RPMI8226 (cell line): ENCODE measurements at regions not wholly inside any gene's neighbourhood (a gene's known extent, or its start where the extent isn't known, plus 50 kb on each side); places are given as distances from the start of the nearest gene placed in this dataset.
A peak's percentile ranks its signal among the peaks of the same experiment; 100 is the strongest.
"Not testable (repeated sequence)": the region's sequence is repeated elsewhere in the genome, so short reads cannot be mapped to it uniquely, and the experiment has no call there.

Source experiments
- DNase-seq: peaks from one replicate; pipeline ENCODE4 v3.0.0-alpha.2; 2015

- no peak for DNase-seq
These were observed 221.4 kb downstream of the TLE3 start for GRCh38 chr15:69876064-69876940.

DNA sequence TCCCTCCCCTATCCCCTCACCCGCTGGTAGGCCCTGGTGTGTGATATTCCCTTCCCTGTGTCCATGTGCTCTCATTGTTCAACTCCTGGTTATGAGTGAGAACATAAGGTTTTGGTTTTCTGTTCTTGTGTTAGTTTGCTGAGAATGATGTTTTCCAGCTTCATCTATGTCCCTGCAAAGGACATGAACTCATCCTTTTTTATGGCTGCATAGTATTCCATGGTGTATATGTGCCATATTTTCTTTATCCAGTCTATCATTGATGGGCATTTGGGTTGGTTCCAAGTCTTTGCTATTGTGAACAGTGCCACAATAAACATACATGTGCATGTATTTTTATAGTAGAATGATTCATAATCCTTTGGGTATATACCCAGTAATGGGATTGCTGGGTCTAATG lies 217.8 kb downstream of the TLE3 start:
- not testable (repeated sequence) for DNase-seq

DNA sequence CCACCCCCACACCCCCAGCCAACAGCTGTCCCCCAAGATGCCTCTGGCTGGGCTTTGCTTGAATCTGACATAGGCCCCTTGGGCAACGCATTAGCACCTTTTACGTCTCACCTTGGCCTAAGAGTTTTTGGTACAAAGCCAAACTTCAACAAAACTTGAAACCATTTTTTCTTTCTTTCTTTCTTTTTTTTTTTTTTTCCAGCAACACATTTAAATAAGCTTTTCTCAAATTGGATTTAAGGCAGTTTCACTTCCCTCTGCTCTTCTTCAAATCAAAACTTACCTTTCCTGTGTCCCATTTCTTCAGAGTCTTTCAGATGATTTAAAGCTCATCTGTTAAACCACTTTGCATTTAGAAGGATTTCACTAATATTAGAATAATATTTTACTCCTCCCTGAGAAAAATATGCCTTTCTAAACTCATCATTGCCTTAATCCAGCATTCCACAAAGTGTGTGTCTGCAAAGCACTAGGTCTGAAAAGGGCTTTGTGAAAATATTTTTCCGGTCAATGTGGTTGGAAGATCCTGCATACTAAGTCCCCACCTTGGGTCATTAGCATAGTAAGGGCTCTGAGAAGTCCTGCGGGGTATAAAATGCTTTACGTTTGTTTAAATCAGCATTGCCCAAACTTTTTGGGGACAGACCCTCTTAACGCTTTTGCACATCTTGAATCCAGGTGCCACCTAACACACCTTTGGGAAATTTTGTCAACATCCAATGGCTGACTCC lies 217.0 kb downstream of the TLE3 start:
- peak; percentile 90 for DNase-seq

DNA sequence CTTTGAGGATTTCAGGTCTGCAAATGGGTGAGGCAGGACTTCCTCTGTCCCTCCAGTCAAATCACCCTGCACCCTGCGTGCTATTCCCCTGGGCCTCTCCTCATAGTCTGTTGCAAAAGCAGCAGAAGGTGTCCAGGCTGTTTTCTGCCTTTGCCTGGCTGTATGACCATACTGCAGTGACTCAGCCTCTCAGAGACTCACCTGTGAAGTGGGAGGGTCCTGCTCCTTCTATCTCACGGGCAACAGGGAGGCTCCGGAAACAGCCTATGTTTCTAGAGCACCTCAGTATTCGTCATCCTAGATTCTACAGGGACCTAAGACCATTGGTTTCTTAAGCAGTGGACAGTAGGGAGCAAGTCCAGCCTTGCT lies 216.4 kb downstream of the TLE3 start:
- peak; percentile 84 for DNase-seq

DNA sequence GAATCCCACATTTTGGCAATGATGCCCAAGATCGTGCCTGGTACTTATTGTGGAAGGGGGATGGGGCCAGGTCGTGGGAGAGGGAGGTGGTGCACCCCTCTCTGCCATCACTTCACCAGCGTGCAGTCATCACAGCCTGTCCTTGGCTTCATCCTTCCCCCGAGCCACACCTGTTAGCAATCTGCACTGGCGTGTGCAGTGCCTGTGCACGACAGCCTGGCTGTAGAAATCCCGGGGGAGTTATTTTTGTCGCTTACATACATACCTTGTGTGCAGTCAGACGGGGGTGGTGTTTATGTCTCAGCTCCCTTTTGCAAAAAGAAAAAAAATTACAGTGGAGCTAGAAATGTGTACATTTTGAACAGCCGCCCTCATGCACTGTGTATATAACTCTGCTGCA lies 216.0 kb downstream of the TLE3 start:
- DNase-seq: peak; percentile 94

- no peak for DNase-seq
These were observed 214.4 kb downstream of the TLE3 start for GRCh38 chr15:69883306-69883705.

DNA sequence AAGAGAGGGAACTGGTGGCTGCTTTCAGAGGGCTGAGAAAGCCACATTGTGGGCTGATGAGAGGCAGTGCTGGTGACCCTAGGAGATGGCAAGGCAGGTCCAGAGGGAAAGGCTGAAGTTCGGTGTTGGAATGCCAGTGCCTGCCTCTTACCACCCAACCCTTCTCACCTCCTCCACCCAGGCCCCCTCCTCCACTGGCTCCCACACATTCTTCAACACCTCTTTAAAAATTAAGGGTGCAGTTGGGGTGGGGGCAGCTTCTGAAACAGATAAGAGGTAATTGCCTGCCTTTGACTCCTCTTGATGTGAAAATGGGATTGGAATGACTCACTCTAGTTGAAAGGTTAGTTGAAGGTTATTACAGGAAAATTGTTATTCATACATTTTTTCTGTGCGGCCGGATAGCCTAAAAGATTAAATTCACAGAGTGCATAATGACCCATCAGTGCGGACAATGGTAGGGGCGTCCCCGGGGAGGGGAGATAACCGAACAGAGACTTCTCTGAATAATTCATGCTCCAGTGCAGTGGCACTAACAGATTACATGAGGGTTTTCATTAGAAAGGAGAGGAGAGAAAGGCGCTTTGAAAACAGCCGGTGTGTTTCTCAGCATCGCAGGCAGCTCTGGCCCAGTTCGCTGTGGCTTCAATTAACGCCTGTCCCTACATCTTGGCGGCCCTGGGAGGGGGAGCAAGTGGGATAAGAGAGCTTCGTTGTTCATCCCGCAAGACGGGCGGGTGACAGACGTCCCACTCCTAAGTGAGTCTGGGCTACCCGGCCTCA lies 212.4 kb downstream of the TLE3 start:
- no peak for DNase-seq

DNA sequence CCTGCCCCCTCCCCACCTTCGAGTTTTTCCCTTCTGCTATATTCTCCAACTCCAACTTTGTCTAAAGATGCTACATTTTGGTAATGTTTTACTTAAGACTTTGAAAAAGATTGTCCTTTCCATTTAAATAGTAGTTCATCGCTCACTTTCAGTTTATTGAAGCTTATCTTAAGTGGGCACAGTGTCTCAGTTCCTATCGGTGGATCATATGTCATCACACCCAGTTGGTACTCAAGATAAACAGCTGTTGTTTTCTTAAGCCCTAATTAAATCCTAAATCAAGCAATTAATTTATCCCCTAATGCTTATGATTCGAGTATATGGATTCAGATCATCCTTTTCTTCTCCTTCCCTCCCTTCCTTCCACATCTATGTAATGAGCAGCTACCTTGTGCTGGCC lies 210.7 kb downstream of the TLE3 start:
- no peak for DNase-seq

DNA sequence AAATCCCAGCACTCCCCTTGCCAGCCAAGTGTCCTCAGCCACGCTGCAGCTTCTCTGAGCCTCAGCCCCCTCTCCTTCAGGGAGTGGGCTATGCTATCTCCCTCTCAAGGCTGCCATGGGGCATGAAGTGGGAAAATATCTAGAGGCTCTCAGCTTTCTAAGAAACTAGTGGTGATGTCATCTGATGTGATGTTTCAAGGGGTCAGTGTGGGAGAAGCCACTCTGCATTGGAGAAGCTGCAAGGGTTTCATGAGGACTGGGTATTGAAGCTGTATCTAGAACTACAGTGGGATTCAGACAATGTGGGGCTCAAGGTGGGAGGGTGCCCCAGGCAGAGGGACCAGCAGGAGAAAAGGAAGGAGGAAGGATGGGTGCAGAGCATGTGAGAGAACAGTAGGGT lies 210.2 kb downstream of the TLE3 start:
- DNase-seq: no peak

- no peak for DNase-seq
These were observed 209.3 kb downstream of the TLE3 start for GRCh38 chr15:69888406-69888805.

DNA sequence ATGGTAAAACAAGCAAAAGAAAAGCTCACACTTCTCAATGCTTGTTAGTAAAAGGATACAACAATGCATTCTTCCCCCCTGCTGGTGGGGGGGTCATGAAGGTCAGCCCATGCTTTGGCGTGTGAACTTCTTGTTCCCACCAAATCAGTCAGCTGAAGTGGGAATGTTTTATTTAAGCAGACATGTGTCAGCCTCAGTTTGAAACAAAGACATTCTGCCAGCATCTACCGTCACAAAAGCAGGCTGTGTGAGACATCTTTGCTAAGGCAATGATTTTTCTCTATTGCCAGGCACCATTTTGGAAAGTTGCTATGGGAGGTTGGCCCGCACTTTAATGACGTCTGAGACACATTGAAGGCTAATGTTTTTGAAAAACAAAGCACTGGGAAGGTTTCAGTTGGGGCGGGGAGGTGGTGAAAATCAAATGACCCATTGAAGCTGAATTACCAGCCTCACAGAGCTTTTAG lies 206.6 kb downstream of the TLE3 start:
- no peak for DNase-seq

DNA sequence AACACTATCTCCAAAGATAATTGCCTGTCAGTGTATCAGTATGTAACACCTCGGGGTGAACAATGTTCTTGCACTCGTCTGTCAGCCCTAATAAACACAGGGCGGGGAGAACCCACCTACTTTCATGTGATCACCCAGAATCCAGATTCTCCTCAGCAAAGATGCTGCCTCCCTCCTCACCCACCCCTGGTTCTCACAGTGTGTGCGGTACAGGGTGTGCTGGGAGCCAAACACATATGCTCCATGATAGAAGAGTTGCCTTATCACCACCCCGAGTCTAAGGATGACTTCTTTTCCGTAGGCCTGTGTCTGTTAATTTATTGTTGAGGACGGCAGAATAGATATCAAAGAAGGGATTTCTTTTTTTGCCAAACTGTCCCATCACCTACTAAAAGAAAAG lies 206.1 kb downstream of the TLE3 start:
- no peak for DNase-seq

DNA sequence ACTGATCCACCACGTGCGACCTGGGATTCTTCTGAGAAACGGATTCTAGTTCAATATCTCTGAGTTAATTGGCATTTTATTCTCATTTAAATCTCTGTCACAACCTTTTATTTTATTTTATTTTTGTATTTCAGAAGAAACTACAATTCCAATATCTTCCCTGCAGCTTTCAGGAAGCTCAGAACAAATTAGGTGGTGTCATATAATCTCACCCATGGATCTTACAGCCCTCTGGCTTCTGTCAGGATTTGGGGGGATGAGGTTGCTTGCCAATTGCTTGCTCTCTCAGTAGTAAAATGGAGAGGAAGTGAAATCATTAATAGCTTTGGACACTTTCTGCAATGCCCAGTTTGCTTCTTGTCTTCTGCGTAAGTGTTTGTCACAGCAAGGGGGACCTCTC lies 205.4 kb downstream of the TLE3 start:
- no peak for DNase-seq

- no peak for DNase-seq
These were observed 204.6 kb downstream of the TLE3 start for GRCh38 chr15:69893086-69893485.

GRCh38 chr15:69893863-69894262 lies 203.9 kb downstream of the TLE3 start:
- no peak for DNase-seq

- no peak for DNase-seq
These were observed 202.5 kb downstream of the TLE3 start for GRCh38 chr15:69895202-69895601.

GRCh38 chr15:69896606-69897005 lies 201.1 kb downstream of the TLE3 start:
- DNase-seq: no peak

DNA sequence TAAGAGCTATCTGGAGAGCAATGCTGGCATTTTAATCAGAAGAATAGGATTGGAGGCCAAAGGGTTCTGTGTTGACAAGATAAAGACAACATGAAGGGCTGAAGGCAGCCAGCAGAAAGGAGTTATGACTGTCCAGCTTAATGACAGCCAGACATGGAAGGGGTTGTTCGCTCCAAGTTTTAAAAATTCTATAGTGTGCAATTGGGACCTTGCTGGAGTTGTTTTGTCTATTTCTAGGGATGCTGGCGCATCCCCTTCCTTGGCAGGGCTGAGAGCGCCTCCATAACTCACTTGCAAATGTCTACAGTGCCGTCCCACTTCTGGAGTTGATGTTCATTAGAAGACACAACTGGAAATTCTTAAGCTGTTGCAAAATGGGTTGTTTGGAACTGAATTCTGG lies 200.7 kb downstream of the TLE3 start:
- DNase-seq: no peak

DNA sequence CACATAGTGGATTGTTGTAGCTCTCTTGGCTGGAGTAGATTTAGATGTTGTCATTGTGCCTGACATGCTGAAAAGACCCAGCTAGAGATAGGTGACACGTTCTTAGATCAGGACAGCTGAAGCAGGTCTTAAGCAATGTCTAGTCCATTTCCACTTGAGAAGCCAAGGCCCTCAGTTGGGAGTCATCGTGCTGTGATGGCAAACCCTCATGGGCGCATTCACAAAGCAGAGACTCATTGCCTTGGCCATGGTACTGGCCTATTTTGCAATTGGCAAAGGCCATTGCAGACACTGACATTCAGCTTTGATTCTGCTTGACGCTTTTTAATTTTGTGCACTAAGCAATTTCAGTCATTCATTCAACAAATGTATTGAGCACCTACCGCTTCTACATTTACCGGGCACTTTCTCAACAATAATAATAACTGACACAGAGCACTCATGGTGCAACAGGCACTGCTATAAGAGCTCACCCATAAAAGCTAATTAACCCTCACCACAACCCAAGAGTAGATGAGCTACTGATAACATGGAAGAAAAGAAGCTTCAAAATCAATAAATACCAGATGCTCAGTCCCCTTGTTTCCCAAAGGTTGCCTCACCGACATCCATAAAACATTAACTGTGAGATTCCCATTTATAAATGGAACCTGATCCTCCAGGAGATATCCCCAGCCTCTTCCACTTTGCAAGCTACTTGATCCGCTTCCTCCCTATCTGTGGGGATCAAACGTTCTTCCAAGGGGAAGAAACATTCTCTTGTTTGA lies 200.1 kb downstream of the TLE3 start:
- DNase-seq: no peak

- no peak for DNase-seq
These were observed 199.5 kb downstream of the TLE3 start for GRCh38 chr15:69898243-69898642.

DNA sequence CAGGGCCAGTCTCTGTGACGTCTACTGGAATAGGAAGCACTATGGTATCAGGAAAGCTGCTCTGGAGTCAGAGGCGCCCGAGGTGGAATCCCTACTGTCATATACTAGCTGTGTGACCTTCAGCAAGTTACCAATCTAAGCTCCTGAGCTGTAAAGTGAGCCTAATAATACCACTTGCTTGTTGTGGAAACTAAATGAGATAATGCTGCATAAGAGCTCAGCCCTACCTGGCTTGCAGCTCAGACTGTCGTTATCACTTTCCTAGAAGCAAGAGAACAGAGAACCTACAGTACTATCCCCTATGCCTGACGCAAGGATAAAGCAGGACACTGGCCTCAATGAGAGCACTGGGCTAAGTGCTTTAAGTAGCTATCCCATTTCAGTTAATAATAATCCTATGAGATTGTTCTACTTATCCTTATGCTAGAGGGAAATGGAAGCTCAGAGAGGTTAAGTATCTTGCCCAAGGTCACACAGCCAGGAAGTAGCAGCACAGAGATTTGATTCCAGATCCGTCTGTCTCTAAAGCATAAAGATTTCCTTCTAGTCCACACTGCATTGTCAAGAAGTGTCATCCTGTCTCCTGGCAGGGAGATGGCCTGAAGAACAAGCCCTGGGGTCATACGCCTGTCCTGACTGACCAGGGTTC lies 195.2 kb downstream of the TLE3 start:
- DNase-seq: no peak
